HG03060 (cell line): ENCODE measurements at regions not wholly inside any gene's neighbourhood (a gene's known extent, or its start where the extent isn't known, plus 50 kb on each side); places are given as distances from the start of the nearest gene placed in this dataset.
"Not testable (repeated sequence)": the region's sequence is repeated elsewhere in the genome, so short reads cannot be mapped to it uniquely, and the experiment has no call there.

Experiments used
- ATAC-seq: cut with Tn5 transposase; IDR thresholded peaks from one replicate; pipeline ENCODE4 v1.9.1; 2021; ENCODE audit warnings: low read depth, moderate number of reproducible peaks; ENCODE audit not compliant: unreplicated experiment

GRCh38 chr3:95212117-95212516 is 1149.3 kb downstream of the NSUN3 start:
- ATAC-seq, result no peak

GRCh38 chr3:95215437-95215957 is 1152.6 kb downstream of the NSUN3 start:
- ATAC-seq, result no peak

DNA sequence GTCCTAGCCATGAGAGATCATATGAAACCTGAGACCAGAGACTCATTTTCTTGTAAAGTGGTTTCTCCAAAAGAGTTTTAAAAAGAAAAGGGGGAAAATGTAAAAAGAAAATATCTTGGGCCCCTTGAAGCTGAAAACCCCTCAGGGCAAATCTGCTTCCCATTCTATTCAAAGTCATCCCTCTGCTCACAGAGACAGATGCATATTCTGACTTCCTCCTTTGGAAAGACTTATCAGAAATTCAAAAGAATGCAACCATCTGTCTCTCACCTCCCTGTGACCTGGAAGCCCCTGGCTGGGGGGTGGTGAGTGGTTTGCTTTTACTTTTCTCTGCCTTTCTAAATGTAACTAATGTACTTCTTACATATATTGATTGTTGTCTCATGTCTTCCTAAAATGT is 1154.8 kb downstream of the NSUN3 start:
- ATAC-seq, result no peak

DNA sequence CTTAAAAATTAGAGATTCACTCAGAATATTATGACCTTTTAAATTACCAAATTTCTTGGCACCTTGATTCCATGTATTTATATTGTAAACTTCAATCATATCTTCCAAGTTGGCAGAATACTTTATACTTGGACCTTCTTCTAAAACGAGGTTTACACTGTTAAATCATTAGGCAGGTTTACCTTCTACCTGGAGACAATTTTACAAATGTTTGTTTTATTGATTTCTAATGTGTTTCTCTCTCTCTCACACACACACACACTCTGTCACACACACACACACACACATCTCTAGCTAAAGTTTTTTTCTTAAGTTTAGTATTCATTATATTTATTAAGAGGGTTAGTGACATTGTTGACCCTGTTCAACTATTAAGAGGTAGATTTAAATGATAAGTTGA is 1155.6 kb downstream of the NSUN3 start:
- ATAC-seq, result no peak

- no peak for ATAC-seq
Measured at GRCh38 chr3:95226437-95226836, 1163.6 kb downstream of the NSUN3 start.

DNA sequence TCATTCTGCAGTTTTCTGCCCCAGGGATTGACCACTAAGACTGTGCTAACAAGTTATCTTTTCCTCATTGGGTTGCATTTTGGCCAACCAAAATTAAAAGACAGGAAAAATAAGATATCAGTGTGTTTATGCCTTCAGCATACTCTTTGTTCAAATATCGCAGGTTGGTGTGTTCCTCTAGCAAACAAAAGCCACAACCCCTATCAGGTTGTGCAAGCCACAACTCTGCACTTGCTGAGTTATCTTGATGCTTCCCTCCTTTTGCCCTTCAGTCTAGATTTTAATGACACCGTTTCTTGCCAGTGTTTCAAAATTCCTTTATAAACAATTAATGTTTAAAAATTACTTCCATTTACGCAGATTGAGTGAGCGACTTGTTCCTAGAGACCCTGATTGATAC is 1164.2 kb downstream of the NSUN3 start:
- ATAC-seq, result no peak

DNA sequence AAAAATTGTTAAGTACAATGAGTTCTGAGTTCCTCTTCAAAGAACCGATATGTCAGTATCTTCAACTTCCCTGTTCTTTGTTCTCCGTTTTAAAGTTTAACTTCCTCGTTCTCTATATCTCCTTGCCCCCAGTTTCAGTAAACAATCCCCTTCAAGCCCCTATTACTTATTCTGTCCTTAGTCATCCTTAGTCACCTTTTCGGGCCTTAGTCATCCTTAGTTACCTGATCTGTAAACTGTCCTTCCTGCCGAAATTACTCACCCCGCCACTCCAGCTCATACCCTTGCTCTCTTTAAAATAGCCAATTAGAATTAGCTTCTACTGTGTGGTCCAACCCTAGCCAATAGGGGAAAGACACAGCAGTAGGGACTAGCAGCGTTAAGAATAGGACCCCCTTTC is 1165.6 kb downstream of the NSUN3 start:
- ATAC-seq, result no peak

DNA sequence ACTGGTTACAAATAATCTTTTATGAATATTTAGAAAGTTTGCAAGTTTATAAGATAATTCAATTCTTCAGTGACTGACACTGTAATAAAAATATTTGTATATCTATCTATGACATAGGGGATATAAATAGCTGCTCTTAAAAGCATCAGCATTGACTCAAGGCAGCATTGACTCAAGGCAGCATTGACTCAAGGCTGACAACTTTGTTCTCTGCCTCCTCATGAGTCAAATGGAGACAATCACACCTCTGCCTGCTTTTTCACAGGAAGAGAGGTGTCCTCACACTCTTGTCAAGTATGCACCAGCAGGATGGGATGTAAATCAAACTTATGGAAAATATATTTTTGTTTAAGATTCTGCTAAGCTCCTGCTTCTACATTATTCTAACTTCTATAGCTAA is 1173.1 kb downstream of the NSUN3 start:
- no peak for ATAC-seq

- ATAC-seq, result no peak
Measured at GRCh38 chr3:95237783-95238182, 1174.9 kb downstream of the NSUN3 start.

DNA sequence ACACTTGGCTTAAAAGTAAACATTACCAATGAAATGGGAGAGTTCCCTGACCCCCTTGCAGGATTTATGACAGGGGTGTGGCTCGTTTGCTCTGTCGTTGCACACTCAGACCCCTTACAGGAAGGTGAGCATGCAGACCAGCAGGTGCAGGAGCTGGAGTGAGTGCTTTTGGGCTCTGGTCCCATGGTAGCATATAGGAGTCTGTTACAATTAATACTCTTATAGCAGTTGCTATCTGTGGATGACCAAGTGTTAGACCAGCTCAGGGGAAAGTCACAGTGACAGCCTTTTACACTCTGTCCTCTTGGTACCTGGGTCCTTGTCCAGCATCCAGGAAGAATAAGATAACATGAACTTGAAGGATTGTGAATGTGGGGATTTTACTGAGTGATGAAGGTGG is 1177.5 kb downstream of the NSUN3 start:
- ATAC-seq, result no peak

DNA sequence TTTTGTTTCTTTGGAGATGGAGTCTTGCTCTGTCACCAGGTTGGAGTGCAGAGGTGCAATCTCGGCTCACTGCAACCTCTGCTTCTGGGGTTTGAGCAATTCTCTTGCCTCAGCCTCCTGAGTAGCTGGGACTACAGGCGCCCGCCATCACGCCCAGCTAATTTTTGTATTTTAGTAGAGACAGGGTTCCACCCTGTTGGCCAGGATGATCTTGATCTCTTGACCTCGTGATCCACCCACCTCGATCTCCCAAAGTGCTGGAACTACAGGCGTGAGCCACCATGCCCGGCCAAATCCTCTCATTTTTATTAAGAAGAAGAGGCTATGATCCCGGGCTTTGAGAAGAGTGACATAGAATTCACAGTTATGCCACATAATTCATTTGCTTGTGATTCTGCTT is 1178.4 kb downstream of the NSUN3 start:
- ATAC-seq, result not testable (repeated sequence)

DNA sequence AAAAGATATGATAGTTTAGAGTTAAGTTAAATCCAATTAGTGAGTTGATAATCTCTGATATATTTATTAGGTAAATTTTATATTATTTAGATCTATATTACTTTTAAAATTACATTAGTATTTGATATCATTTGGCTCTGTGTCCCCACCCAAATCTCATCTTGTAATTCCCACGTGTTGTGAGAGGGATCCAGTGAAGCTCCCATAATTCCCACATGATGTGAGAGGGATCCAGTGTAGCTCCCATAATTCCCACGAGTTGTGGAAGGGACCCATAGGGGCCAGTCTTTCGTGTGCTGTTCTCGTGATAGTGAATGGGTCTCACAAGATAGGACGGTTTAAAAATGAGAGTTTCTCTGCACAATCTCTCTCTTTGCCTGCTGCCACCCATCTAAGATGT is 1183.6 kb downstream of the NSUN3 start:
- no peak for ATAC-seq

DNA sequence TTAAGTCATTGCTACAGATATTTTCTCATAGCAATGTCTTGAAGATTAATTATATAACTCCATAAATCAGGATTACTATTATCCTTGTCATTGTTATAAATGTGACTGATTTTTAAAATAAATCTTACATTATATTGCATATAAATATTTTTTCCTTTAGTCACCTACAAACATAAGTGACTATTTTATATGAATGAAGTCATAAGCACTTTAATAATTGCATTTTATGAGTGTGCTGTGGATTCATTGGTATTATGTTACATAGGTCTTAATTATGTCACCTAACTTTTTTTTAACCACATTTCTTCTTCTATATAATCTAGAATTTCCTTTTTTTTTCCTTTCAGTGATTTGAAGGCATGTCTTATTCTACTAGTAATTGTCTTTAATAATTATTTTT is 1191.2 kb downstream of the NSUN3 start:
- ATAC-seq, result no peak

GRCh38 chr3:95254758-95255157 is 1191.9 kb downstream of the NSUN3 start:
- no peak for ATAC-seq

DNA sequence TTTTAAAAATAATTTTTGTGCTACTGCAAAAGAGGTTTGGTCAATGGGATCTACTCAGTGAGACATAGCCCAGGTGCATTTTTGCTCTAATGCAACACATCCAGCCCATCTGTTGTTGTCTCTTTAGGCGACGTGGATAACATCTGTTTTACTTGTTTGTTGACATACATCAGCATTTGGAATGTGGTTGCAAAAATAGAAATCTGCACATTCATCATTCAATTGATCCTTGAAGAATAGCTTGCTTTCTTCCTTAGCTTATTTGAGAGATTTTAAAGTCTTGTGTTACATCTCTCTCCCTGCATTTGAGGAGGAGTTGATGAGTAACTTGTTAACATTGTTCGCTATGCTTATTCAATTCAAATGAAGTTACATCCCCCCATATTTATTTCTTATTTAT is 1202.3 kb downstream of the NSUN3 start:
- no peak for ATAC-seq

DNA sequence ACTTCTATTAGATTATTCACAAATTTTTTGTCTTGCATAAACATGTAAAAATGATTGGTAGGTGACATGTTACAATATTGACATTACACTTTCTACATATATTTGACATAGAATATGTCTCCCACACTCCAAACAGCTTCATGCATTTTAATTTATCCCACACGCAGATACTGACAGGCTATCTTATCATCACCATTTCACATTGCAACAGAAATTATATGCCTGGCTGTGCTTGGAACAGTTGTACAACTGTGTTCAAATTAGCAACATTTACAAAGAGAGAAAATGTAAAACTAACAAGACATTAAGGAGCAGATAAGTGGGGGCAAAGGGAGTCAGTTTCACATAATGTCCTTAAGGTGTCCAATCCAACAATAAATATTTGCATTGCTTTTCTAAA is 1208.5 kb downstream of the NSUN3 start:
- no peak for ATAC-seq

DNA sequence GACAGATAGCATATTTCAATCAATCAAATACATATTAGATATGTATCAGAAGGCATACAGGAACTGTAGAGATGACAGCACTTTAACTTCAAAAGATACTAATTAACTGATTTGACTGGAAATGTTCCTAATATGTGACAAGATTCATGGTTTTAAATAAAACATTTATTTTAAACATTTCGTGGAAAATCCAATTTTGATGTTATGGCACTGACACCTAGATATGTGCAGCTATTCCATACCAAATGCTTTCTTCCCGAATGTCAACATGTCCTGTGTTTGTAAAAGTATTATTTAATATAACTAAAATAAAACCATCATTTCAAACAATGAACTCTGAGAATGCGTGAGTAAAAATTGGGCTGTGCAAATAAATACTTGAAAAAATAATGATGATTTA is 1209.3 kb downstream of the NSUN3 start:
- ATAC-seq, result no peak

DNA sequence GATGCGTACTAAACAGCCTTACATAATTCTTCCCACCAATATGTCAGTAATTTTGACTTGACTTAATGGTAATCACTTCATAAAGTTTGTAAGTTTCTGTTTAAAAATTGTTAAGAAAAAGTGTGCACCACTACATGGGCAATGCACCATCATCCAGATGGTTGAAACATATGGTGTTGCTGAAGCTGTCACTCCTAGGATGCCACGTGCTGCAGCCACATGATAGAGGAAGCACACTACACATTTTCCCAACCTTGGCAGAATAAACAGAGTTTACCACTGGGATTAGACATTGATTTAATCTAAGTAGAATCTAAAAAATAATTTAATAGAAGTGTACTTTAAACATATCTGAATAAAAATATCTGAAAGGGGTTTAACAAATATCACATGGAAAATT is 1209.9 kb downstream of the NSUN3 start:
- no peak for ATAC-seq

DNA sequence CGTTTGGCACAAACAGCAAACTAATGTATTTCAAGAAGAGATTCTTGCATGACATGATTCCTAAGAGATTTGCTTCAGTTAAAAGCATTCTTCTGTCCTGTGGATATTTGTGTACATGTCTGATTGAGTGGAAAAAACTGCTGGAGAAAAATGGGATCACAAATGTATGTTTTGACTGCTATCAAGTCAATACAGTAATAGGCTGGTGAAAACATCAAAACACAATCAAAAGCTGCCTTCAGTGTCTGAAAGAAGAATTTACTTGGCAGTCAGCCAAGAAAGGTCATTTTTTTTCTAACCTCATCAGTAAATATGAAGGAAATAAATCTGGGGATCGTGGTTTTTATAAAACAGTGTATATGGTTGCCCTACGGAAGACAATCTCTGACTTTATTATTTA is 1214.8 kb downstream of the NSUN3 start:
- ATAC-seq, result no peak

DNA sequence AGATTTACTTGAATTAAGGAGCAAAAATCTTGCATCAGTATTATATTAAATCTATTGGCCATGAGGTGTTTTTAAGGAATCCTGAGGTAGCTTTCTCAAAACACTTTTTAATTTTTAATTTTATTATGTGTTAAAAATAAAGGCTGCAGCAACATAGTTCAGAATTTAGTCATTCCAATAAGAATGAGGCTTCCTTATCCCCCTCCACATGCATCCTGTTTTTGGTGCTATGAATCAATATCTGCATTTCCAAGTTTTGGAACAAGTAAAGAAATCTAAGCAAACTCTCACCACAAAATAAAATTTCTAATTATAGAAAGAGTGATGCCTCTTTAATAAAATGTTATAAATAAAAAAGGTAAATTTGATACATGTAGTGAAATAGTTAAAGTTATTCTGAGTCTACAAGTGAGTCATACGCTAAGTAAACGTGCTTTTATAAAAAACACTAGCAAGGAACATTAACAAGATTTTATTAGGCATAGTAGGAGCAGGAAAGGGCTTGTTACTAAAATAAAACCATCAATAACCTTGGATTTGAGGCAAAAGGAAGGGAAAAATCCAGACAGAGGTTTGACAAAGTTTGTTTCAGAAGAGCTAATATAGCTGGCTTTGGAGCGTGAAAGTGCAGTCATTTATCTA is 1218.0 kb downstream of the NSUN3 start:
- no peak for ATAC-seq

DNA sequence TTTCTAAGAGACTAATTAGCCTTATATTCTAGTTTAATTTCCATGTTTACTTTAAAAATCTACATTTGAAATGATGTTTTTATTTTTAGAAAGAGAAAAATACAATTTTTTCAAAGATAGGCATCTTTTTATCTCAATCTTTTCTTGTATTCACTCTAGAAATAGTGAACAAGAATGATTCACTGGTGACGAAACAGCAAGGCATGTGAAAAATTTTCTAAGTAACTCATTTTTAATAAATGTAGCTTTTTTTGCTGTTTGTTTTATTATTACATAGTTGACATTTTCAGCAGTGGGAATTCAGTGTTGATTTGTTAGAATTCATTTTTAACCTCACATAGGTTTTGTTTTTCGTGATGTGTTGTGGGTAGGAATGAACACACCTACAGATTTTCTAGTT is 1226.4 kb downstream of the NSUN3 start:
- no peak for ATAC-seq

GRCh38 chr3:95297581-95297980 is 1234.7 kb downstream of the NSUN3 start:
- ATAC-seq, result no peak

GRCh38 chr3:95302044-95302443 is 1239.2 kb downstream of the NSUN3 start:
- ATAC-seq, result no peak
